HepG2 (cell line): ENCODE measurements at regions not wholly inside any gene's neighbourhood (a gene's known extent, or its start where the extent isn't known, plus 50 kb on each side); places are given as distances from the start of the nearest gene placed in this dataset.

ENCODE experiments used
- CBFB ChIP-seq: sonication (generic); formaldehyde crosslinking; IDR thresholded peaks from 2 replicates; pipeline ENCODE4 v1.4.0; 2020; ENCODE audit warnings: missing genetic modification reagents
- CREBL2 ChIP-seq: sonication (generic); formaldehyde crosslinking; IDR thresholded peaks from 2 replicates; pipeline ENCODE4 v1.8.1; 2023; ENCODE audit warnings: missing genetic modification reagents, mild to moderate bottlenecking, borderline replicate concordance
- FOXP1 ChIP-seq, 2 experiments: fragments of 450-650 bp in 1 of 2; IDR thresholded peaks; 2 replicates each; pipeline ENCODE4 v1.6.1; 2017 to 2018; ENCODE audit warnings: antibody characterized with exemption in 1 of 2
- KIAA2018 ChIP-seq: sonication (generic); formaldehyde crosslinking; IDR thresholded peaks from 2 replicates; pipeline ENCODE4 v1.5.0; 2020; ENCODE audit warnings: mild to moderate bottlenecking, missing genetic modification reagents, borderline replicate concordance
- POLR2A ChIP-seq, 2 experiments: IDR thresholded peaks; 2 replicates each; pipeline ENCODE4 v1.6.1; 2011; ENCODE audit warnings: low read depth in 2 of 2, low read length in 2 of 2, mild to moderate bottlenecking in 1 of 2, moderate library complexity in 1 of 2; ENCODE audit not compliant: insufficient read depth in 1 of 2
- STAT5B ChIP-seq: sonication (generic); formaldehyde crosslinking; IDR thresholded peaks from 2 replicates; pipeline ENCODE4 v1.4.0; 2020; ENCODE audit warnings: missing genetic modification reagents
- ZNF180 ChIP-seq: sonication (generic); formaldehyde crosslinking; IDR thresholded peaks from 2 replicates; pipeline ENCODE4 v1.4.0; 2020; ENCODE audit warnings: low read depth, missing genetic modification reagents, borderline replicate concordance
- ZNF276 ChIP-seq: sonication (generic); formaldehyde crosslinking; IDR thresholded peaks from 2 replicates; pipeline ENCODE4 v1.4.0; 2020; ENCODE audit warnings: mild to moderate bottlenecking, low read depth, missing genetic modification reagents
- ZNF3 ChIP-seq: IDR thresholded peaks from 2 replicates; pipeline ENCODE4 v1.7.0; 2017; ENCODE audit warnings: inconsistent platforms
- ZNF317 ChIP-seq: sonication (generic); formaldehyde crosslinking; IDR thresholded peaks from 2 replicates; pipeline ENCODE4 v1.5.0; 2020; ENCODE audit warnings: mild to moderate bottlenecking, missing genetic modification reagents
- ZNF333 ChIP-seq: sonication (generic); formaldehyde crosslinking; IDR thresholded peaks from 2 replicates; pipeline ENCODE4 v1.4.0; 2020; ENCODE audit warnings: mild to moderate bottlenecking, missing genetic modification reagents, borderline replicate concordance
- ZNF563 ChIP-seq: sonication (generic); formaldehyde crosslinking; IDR thresholded peaks from 2 replicates; pipeline ENCODE4 v1.8.0; 2022; ENCODE audit warnings: mild to moderate bottlenecking, moderate library complexity, missing genetic modification reagents
- TF ChIP-seq, protein P1 (sequence below): sonication (generic); formaldehyde crosslinking; IDR thresholded peaks from 2 replicates; pipeline ENCODE4 v1.5.0; 2020; ENCODE audit warnings: mild to moderate bottlenecking, missing genetic modification reagents, borderline replicate concordance

DNA sequence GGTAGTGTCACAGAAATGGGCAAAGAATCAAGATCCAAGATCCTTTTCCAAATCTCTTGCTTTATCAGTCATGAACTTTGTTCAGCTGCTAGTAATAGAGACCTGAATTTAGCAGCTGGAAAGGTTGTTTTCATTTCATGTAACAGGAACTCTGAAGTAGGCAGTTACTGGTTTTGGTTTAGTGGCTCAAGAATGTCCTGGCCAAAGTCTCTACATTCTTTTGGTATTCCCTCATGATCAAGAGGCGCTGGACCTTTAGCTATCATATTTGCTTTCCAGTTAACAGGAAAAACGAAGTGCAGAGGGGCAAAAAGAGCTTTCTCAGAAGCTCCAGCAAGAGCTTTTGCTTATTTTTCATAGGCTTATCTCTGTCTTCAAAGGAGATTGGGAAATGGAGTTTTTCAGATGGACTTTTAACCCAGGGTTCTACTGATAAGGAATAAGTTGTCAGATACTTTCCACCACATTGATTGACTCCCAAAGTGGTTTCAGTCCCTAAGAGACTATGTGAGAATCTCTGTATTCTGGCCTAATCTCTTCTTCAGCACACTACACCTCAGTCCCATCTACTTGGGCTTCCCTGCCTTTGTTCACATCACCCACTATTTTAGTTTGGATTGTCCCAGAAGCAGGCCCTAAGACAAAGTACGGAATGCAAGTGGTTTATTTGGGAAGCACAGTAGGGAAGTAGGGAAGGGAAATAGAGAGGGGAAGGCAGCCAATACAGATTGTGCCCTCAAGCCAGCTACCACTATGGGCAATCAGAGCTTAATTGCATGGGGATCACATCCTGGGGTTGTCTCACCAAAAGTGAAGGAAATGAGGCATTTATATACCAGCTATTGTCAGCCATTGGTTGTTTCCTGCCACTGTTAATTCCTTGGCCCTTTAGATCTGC is 359.3 kb downstream of the LRRC70 start (continued):
- TF ChIP-seq CBFB (CRISPR knock-in tag), result no peak
- TF ChIP-seq, protein P1, sequence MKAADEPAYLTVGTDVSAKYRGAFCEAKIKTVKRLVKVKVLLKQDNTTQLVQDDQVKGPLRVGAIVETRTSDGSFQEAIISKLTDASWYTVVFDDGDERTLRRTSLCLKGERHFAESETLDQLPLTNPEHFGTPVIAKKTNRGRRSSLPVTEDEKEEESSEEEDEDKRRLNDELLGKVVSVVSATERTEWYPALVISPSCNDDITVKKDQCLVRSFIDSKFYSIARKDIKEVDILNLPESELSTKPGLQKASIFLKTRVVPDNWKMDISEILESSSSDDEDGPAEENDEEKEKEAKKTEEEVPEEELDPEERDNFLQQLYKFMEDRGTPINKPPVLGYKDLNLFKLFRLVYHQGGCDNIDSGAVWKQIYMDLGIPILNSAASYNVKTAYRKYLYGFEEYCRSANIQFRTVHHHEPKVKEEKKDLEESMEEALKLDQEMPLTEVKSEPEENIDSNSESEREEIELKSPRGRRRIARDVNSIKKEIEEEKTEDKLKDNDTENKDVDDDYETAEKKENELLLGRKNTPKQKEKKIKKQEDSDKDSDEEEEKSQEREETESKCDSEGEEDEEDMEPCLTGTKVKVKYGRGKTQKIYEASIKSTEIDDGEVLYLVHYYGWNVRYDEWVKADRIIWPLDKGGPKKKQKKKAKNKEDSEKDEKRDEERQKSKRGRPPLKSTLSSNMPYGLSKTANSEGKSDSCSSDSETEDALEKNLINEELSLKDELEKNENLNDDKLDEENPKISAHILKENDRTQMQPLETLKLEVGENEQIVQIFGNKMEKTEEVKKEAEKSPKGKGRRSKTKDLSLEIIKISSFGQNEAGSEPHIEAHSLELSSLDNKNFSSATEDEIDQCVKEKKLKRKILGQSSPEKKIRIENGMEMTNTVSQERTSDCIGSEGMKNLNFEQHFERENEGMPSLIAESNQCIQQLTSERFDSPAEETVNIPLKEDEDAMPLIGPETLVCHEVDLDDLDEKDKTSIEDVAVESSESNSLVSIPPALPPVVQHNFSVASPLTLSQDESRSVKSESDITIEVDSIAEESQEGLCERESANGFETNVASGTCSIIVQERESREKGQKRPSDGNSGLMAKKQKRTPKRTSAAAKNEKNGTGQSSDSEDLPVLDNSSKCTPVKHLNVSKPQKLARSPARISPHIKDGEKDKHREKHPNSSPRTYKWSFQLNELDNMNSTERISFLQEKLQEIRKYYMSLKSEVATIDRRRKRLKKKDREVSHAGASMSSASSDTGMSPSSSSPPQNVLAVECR, result no peak
- no peak for TF ChIP-seq ZNF276
- no peak for TF ChIP-seq FOXP1 (IDR thresholded peaks at IDR 0.05)
- TF ChIP-seq FOXP1 (CRISPR knock-in tag; IDR thresholded peaks at IDR 0.05), result no peak
- TF ChIP-seq ZNF317, result no peak
- TF ChIP-seq KIAA2018 (CRISPR knock-in tag), result no peak
- TF ChIP-seq POLR2A (IDR thresholded peaks at IDR 0.05; ENCODE audit: insufficient read depth in 1 of 2, low read depth in 2 of 2, low read length in 2 of 2), result no peak
- TF ChIP-seq ZNF333, result no peak
- no peak for TF ChIP-seq CREBL2 (CRISPR knock-in tag)
- no peak for TF ChIP-seq STAT5B (CRISPR knock-in tag)
- TF ChIP-seq ZNF180 (CRISPR knock-in tag), result no peak
- TF ChIP-seq ZNF563 (CRISPR knock-in tag), result no peak
- no peak for TF ChIP-seq ZNF3 (CRISPR knock-in tag)
